PC-3 (cell line): ENCODE measurements at regions not wholly inside any gene's neighbourhood (a gene's known extent, or its start where the extent isn't known, plus 50 kb on each side); places are given as distances from the start of the nearest gene placed in this dataset.

Experiments
- ATAC-seq: fragments of 200-7000 bp; cut with Tn5 transposase; 2 replicates; pipeline ENCODE4 v1.9.1; 2020; ENCODE audit warnings: mild to moderate bottlenecking, moderate library complexity
- BruUV-seq: library from RNA; stranded (reverse); fragments of 400-500 nt; replicated peaks from 2 replicates; lab custom pipeline; 2021; lab: Mats Ljungman, UMichigan
- CTCF ChIA-PET: fragments of 300-600 bp; sonication (Branson Sonifier 250); formaldehyde crosslinking; loops from one replicate; lab custom pipeline; 2022; ENCODE audit warnings: antibody characterized with exemption; lab: Charles Lee
- POLR2A ChIA-PET: fragments of 300-600 bp; sonication (Branson Sonifier 250); formaldehyde crosslinking; loops from one replicate; lab custom pipeline; 2022; ENCODE audit warnings: antibody characterized with exemption; ENCODE audit not compliant: unreplicated experiment; lab: Charles Lee
- DNase-seq: peaks from one replicate; pipeline ENCODE4 v3.0.0-alpha.2; 2015
- H2AFZ ChIP-seq: fragments of 300-600 bp; sonication (generic); 2 replicates; pipeline ENCODE4 v1.6.0; 2016; ENCODE audit warnings: antibody characterized with exemption, low read length
- H3F3A ChIP-seq: fragments of 300-600 bp; sonication (generic); one replicate; pipeline ENCODE4 v1.6.0; 2017; ENCODE audit warnings: antibody characterized with exemption, low read length, control low read depth, mild to moderate bottlenecking; ENCODE audit not compliant: unreplicated experiment
- H3K27ac ChIP-seq: fragments of 300-600 bp; sonication (generic); 2 replicates; pipeline ENCODE4 v1.5.1; 2016; ENCODE audit warnings: mild to moderate bottlenecking, low read length
- H3K27me3 ChIP-seq: fragments of 300-600 bp; sonication (generic); 2 replicates; pipeline ENCODE4 v1.6.1; 2016; ENCODE audit warnings: low read length, mixed read lengths
- H3K36me3 ChIP-seq: fragments of 300-600 bp; sonication (generic); 2 replicates; pipeline ENCODE4 v1.6.1; 2016; ENCODE audit warnings: low read depth, mixed run types, low read length, mixed read lengths
- H3K4me1 ChIP-seq: fragments of 300-600 bp; sonication (generic); 2 replicates; pipeline ENCODE4 v1.5.1; 2016; ENCODE audit warnings: low read length; ENCODE audit not compliant: insufficient read depth
- H3K4me2 ChIP-seq: fragments of 300-600 bp; sonication (generic); 2 replicates; pipeline ENCODE4 v1.6.0; 2016; ENCODE audit warnings: low read length
- H3K4me3 ChIP-seq: fragments of 300-600 bp; sonication (generic); 2 replicates; pipeline ENCODE4 v1.5.1; 2016; ENCODE audit warnings: mild to moderate bottlenecking, low read length, mixed read lengths
- H3K79me2 ChIP-seq: fragments of 300-600 bp; sonication (generic); 2 replicates; pipeline ENCODE4 v1.6.1; 2017; ENCODE audit warnings: low read length, mixed read lengths
- H3K9ac ChIP-seq: fragments of 300-600 bp; sonication (generic); 2 replicates; pipeline ENCODE4 v1.6.0; 2016; ENCODE audit warnings: mild to moderate bottlenecking, low read length
- H3K9me2 ChIP-seq: fragments of 300-600 bp; sonication (generic); replicated peaks from 2 replicates; pipeline ENCODE4 v1.6.1; 2016; ENCODE audit warnings: mixed run types, low read length, mixed read lengths
- H3K9me3 ChIP-seq: fragments of 300-600 bp; sonication (generic); 2 replicates; pipeline ENCODE4 v1.6.1; 2016; ENCODE audit warnings: low read length, mixed read lengths
- H4K20me1 ChIP-seq: fragments of 300-600 bp; sonication (generic); 2 replicates; pipeline ENCODE4 v1.6.1; 2016; ENCODE audit warnings: low read length, mixed read lengths
- CTCF ChIP-seq: fragments of 300-600 bp; sonication (generic); conservative IDR thresholded peaks from 2 replicates; pipeline ENCODE4 v1.5.1; 2017; ENCODE audit warnings: antibody characterized with exemption, low read depth, mild to moderate bottlenecking, low read length
- EZH2 ChIP-seq: fragments of 300-600 bp; sonication (generic); IDR thresholded peaks from one replicate; pipeline ENCODE4 v1.6.1; 2017; ENCODE audit warnings: antibody characterized with exemption, mild to moderate bottlenecking, low read length; ENCODE audit not compliant: unreplicated experiment
- EZH2phosphoT487 ChIP-seq: fragments of 300-600 bp; sonication (generic); IDR thresholded peaks from 2 replicates; pipeline ENCODE4 v1.6.1; 2018; ENCODE audit warnings: mild to moderate bottlenecking, antibody characterized with exemption, low read length, borderline replicate concordance
- intact Hi-C: fragments of 100-400 bp; cut with micrococcal nuclease; formaldehyde crosslinking; loops from 2 replicates; pipeline ENCODE4 v1.9.0; 2023

DNA sequence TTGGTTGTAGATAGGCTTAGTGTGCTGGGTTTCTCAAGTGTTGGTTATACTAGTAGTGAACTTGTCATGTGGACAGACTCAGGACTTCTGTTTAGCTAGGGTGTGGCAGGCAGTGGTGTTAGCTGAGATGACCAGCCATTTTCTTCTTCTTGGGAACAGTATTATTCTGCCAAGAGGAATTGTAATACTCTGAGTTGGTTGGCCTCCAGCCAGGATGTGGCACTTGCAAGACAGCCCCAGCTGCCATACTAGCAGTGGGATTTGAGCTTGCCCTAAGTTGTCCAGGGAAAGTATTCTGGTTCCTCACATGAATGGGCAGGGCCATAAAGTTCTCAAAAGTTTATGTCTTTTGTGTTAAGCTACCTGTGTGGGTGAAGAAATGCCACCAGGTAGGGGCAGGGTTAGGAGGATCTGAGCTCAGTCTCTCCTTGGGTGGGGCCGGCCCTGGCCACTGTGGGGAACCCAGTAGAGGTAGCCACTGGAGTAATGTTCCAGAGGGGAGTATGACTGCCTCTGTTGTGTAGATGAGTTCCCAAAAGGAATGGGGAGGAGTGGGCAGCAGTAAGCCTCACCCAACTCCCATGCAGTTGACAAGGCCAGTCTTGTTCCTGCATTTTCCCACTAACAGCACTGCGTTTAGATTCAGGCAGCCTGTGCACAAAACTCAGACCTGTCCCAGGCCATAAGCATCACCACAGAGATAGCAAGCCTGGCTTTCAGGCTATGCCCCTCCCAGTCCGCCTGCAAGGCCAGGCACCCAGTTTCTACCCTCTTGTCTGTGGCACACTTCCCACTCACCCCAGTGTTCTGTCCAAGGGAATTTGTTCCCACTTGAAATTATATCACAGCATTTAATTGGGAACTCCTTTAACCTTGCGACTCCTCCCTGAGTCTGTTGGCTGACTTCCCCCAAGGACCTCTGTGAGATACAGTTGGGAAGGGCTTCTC, 250.7 kb downstream of the ANXA1 start:
- H3K9me2 ChIP-seq: no peaks in the 10 kb centered on the region
- intact Hi-C loops: no loop called here
- no peaks in the 10 kb centered on the region for H3F3A ChIP-seq
- peak; percentile 21 for DNase-seq
- H3K9me3 ChIP-seq: no peaks in the 10 kb centered on the region
- no peak overlapping the region for H3K27ac ChIP-seq
- no peaks in the 10 kb centered on the region for H3K27me3 ChIP-seq
- BruUV-seq: no TSS peak
- no peak overlapping the region for H3K4me2 ChIP-seq
- no peak overlapping the region for H2AFZ ChIP-seq
- H4K20me1 ChIP-seq: no peaks in the 10 kb centered on the region
- H3K79me2 ChIP-seq: no peaks in the 10 kb centered on the region
- TF ChIP-seq CTCF (no peak), EZH2phosphoT487 (no peak), EZH2 (no peak)
- CTCF ChIA-PET: no interaction called here
- no peaks in the 10 kb centered on the region for H3K36me3 ChIP-seq
- POLR2A ChIA-PET: no interaction called here
- no peak overlapping the region for H3K4me3 ChIP-seq
- no peak for ATAC-seq
- H3K9ac ChIP-seq: no peak overlapping the region
- no peaks in the 10 kb centered on the region for H3K4me1 ChIP-seq

- BruUV-seq: no TSS peak
- TF ChIP-seq CTCF (no peak), EZH2 (no peak), EZH2phosphoT487 (no peak)
- no peaks in the 10 kb centered on the region for H3F3A ChIP-seq
- H3K9ac ChIP-seq: no peak overlapping the region
- intact Hi-C loops: no loop called here
- DNase-seq: no peak
- no peak overlapping the region for H3K4me3 ChIP-seq
- no peaks in the 10 kb centered on the region for H3K36me3 ChIP-seq
- no peaks in the 10 kb centered on the region for H3K4me1 ChIP-seq
- H2AFZ ChIP-seq: no peak overlapping the region
- no peaks in the 10 kb centered on the region for H4K20me1 ChIP-seq
- POLR2A ChIA-PET: no interaction called here
- CTCF ChIA-PET: no interaction called here
- H3K27me3 ChIP-seq: no peaks in the 10 kb centered on the region
- H3K79me2 ChIP-seq: no peaks in the 10 kb centered on the region
- no peak overlapping the region for H3K27ac ChIP-seq
- no peak for ATAC-seq
- no peaks in the 10 kb centered on the region for H3K9me2 ChIP-seq
- no peaks in the 10 kb centered on the region for H3K9me3 ChIP-seq
- H3K4me2 ChIP-seq: no peak overlapping the region
Observed at GRCh38 chr9:73411494-73411893, 259.8 kb downstream of the ANXA1 start.

DNA sequence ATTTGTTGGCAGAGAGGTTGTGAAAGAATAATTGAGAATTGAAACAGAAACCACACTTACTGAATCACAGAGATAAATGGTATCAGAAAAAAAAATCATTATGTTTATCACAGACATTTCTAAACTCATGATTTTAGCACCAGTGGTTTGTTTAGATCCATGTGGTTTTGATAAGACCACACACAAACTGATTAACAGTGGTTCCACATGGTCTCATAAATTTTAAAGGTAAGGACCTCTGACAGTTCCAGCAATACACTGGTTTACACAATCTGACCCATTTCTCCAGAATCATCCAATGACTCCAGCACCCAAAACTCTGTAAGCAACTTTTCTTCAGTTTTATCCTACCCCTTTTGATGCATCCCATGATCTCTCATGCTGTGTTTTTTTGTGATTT, 261.2 kb downstream of the ANXA1 start:
- CTCF ChIA-PET: no interaction called here
- Histone ChIP-seq H3K27me3 (no peaks in the 10 kb centered on the region), H3K4me1 (no peaks in the 10 kb centered on the region), H3K4me3 (no peak overlapping the region), H4K20me1 (no peaks in the 10 kb centered on the region), H3K9me2 (no peaks in the 10 kb centered on the region), H3K27ac (no peak overlapping the region), H3K9me3 (no peaks in the 10 kb centered on the region), H3K9ac (no peak overlapping the region), H3F3A (no peaks in the 10 kb centered on the region), H3K79me2 (no peaks in the 10 kb centered on the region), H3K4me2 (no peak overlapping the region), H2AFZ (no peak overlapping the region), H3K36me3 (no peaks in the 10 kb centered on the region)
- BruUV-seq: no TSS peak
- DNase-seq: no peak
- no peak for ATAC-seq
- TF ChIP-seq CTCF: no peak
- no peak for TF ChIP-seq EZH2phosphoT487
- TF ChIP-seq EZH2: no peak
- POLR2A ChIA-PET: no interaction called here
- intact Hi-C loops: no loop called here
